ENCODE measurements at regions not wholly inside any gene's neighbourhood (a gene's known extent, or its start where the extent isn't known, plus 50 kb on each side); places are given as distances from the start of the nearest gene placed in this dataset.

GRCh38 chr10:44459671-44460070, 74.8 kb upstream of the CXCL12 start:
- TF ChIP-seq, protein P1, sequence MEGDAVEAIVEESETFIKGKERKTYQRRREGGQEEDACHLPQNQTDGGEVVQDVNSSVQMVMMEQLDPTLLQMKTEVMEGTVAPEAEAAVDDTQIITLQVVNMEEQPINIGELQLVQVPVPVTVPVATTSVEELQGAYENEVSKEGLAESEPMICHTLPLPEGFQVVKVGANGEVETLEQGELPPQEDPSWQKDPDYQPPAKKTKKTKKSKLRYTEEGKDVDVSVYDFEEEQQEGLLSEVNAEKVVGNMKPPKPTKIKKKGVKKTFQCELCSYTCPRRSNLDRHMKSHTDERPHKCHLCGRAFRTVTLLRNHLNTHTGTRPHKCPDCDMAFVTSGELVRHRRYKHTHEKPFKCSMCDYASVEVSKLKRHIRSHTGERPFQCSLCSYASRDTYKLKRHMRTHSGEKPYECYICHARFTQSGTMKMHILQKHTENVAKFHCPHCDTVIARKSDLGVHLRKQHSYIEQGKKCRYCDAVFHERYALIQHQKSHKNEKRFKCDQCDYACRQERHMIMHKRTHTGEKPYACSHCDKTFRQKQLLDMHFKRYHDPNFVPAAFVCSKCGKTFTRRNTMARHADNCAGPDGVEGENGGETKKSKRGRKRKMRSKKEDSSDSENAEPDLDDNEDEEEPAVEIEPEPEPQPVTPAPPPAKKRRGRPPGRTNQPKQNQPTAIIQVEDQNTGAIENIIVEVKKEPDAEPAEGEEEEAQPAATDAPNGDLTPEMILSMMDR (IDR thresholded peaks at IDR 0.05), result no peak

DNA sequence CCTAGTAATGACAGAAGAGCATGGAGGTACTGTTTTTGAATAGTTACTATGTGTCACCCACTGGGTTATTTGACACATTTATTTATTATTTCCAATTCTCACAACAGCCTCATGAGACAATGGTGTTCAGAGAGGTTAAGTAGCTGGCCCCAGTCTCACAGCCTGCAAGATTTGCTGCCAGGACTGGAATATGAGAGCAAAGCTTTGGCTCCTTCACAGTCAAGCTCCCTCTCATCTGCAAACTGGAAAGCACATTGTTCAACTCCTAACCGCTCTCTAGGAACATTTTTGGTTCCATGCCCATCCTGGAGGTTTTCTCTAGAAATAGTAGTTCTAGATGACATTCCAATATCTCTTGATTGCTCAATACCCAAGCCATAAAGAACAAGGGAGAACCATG, 75.5 kb upstream of the CXCL12 start:
- TF ChIP-seq, protein P1 (IDR thresholded peaks at IDR 0.05), result no peak

- TF ChIP-seq, protein P1 (IDR thresholded peaks at IDR 0.05), result no peak
Measured at GRCh38 chr10:44462338-44462914, 77.5 kb upstream of the CXCL12 start.

- TF ChIP-seq, protein P1 (IDR thresholded peaks at IDR 0.05), result no peak
Measured at GRCh38 chr10:44463511-44464121, 78.7 kb upstream of the CXCL12 start.

DNA sequence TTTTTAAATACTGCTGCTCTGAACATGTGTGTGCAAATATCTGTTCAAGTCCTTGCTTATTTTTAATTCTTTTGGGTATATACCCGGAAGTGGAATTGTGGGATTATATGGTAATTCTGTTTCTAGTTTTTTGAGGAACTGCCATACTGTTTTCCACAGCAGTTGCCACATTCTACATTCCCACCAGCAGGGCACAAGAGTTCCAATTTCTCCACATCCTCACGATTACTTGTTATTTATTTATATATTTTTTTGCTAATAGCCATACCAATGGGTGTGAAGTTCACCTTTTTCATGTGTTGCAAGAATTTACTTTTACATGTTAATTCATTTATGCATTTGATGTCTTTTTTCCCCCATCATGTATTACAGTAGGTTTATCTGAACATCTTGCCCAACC, 79.6 kb upstream of the CXCL12 start:
- TF ChIP-seq, protein P1 (IDR thresholded peaks at IDR 0.05), result no peak

DNA sequence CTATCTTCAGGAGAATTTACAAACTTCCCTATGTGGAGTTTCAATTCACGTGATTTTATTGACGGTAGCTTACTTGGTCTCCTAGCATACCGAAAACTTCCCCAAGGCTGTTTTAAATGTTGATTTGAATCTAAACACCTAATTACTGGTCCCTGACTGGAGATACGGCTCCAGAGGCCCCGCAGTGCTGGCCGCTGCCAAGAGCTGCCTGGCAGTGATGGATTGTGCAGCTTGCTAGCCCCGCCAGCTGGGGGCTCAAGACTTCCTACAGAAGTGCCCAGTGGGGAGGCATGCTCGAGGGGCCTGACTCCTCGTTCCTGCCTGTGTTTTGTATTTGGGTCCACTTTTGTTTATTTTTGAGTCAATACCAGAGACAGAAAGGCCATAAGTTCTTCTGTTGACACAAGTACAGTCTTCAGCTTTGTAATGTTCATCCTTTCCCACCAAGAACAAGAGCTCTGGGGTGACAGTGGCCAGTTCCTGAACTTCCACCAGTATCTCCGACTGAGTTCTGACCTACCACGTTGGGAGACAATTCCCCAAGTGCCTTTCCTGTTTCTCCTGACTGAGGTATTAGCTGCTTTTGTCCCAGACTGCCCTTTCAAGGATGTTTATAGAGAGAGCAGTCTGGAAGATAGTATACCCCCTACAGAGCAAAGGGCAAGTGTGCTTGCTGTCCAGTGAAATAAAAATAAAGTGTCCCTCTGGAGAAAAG, 80.7 kb upstream of the CXCL12 start:
- TF ChIP-seq, protein P1 (IDR thresholded peaks at IDR 0.05), result no peak

GRCh38 chr10:44466236-44466635, 81.3 kb upstream of the CXCL12 start:
- TF ChIP-seq, protein P1 (IDR thresholded peaks at IDR 0.05), result no peak

All from LNCAP (cell line).